Uterus (tissue), 2 donors: ENCODE measurements at regions not wholly inside any gene's neighbourhood (a gene's known extent, or its start where the extent isn't known, plus 50 kb on each side); places are given as distances from the start of the nearest gene placed in this dataset.
"Not testable (repeated sequence)": the region's sequence is repeated elsewhere in the genome, so short reads cannot be mapped to it uniquely, and the experiment has no call there.

Source experiments
- CTCF ChIP-seq, 4 experiments: fragments of 200-600 bp in 2 of 4; fragments of 450-650 bp in 2 of 4; sonication (generic) in 2 of 4; IDR thresholded peaks; one replicate each; pipeline ENCODE4 v1.5.1; 2016 to 2019; ENCODE audit warnings: antibody characterized with exemption in 4 of 4, mild to moderate bottlenecking in 2 of 4, moderate library complexity in 1 of 4
- POLR2A ChIP-seq, 2 donors: fragments of 450-650 bp; IDR thresholded peaks; one replicate each; pipeline ENCODE4 v1.6.1; 2016; ENCODE audit warnings: antibody characterized with exemption in 2 of 2, mild to moderate bottlenecking in 1 of 2, moderate library complexity in 1 of 2

GRCh38 chr1:191731608-191732302, 426.5 kb upstream of the RGS18 start:
- TF ChIP-seq CTCF, POLR2A (IDR thresholded peaks at IDR 0.05): not testable (repeated sequence)
